Endothelial cell (in vitro differentiated cells): ENCODE measurements at regions not wholly inside any gene's neighbourhood (a gene's known extent, or its start where the extent isn't known, plus 50 kb on each side); places are given as distances from the start of the nearest gene placed in this dataset.

Experiments used
- DNase-seq: peaks from one replicate; pipeline ENCODE4 v3.0.0; 2021; ENCODE audit warnings: low spot score
- H3K27ac Mint-ChIP-seq: one replicate; pipeline ENCODE4 v1.8.0; 2021; ENCODE audit warnings: mixed read lengths, inconsistent platforms; ENCODE audit not compliant: unreplicated experiment
- H3K27me3 Mint-ChIP-seq: one replicate; pipeline ENCODE4 v1.8.0; 2021; ENCODE audit warnings: mild to moderate bottlenecking, moderate library complexity, mixed read lengths, inconsistent platforms; ENCODE audit not compliant: unreplicated experiment
- H3K36me3 Mint-ChIP-seq: one replicate; pipeline ENCODE4 v1.8.0; 2021; ENCODE audit warnings: mild to moderate bottlenecking, low read depth, mixed read lengths, inconsistent platforms; ENCODE audit not compliant: unreplicated experiment
- H3K4me1 Mint-ChIP-seq: one replicate; pipeline ENCODE4 v1.8.0; 2021; ENCODE audit warnings: mild to moderate bottlenecking, mixed read lengths, inconsistent platforms; ENCODE audit not compliant: unreplicated experiment
- H3K4me3 Mint-ChIP-seq: one replicate; pipeline ENCODE4 v1.8.0; 2021; ENCODE audit warnings: mild to moderate bottlenecking, mixed read lengths, inconsistent platforms; ENCODE audit not compliant: unreplicated experiment
- H3K9me3 Mint-ChIP-seq: one replicate; pipeline ENCODE4 v1.8.0; 2021; ENCODE audit warnings: mixed read lengths, inconsistent platforms; ENCODE audit not compliant: unreplicated experiment
- TF ChIP-seq, protein P1 (sequence below): fragments of 200-600 bp; sonication (generic); IDR thresholded peaks from one replicate; pipeline ENCODE4 v1.5.0; 2021; ENCODE audit warnings: antibody characterized with exemption; ENCODE audit not compliant: unreplicated experiment

DNA sequence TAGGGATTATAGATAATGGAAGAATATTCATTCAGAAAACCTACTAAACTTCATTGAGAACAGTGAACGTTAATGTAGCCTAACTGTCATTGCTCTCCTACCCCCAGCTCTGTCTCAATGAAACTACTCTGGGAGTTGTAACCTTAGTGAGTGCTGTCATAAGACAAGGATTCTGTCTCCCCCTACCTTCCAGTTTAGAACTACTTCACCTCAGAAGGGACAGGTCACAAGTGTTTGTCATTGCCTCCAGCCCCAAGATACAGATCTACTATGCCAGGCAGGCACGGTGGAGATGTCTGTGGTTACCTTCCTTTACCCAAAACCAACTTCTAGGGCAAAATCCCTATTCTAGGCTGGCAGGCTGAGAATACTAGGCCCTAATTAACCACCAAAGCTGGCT, 833.1 kb upstream of the SEL1L start:
- H3K4me3 Mint-ChIP-seq = no peak overlapping the region
- no peaks in the 10 kb centered on the region for H3K4me1 Mint-ChIP-seq
- H3K27ac Mint-ChIP-seq = no peak overlapping the region
- H3K36me3 Mint-ChIP-seq = no peaks in the 10 kb centered on the region
- H3K27me3 Mint-ChIP-seq = no peaks in the 10 kb centered on the region
- TF ChIP-seq, protein P1, sequence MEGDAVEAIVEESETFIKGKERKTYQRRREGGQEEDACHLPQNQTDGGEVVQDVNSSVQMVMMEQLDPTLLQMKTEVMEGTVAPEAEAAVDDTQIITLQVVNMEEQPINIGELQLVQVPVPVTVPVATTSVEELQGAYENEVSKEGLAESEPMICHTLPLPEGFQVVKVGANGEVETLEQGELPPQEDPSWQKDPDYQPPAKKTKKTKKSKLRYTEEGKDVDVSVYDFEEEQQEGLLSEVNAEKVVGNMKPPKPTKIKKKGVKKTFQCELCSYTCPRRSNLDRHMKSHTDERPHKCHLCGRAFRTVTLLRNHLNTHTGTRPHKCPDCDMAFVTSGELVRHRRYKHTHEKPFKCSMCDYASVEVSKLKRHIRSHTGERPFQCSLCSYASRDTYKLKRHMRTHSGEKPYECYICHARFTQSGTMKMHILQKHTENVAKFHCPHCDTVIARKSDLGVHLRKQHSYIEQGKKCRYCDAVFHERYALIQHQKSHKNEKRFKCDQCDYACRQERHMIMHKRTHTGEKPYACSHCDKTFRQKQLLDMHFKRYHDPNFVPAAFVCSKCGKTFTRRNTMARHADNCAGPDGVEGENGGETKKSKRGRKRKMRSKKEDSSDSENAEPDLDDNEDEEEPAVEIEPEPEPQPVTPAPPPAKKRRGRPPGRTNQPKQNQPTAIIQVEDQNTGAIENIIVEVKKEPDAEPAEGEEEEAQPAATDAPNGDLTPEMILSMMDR = no peak
- H3K9me3 Mint-ChIP-seq = peaks cover 7% of the 10 kb centered on the region
- no peak for DNase-seq

DNA sequence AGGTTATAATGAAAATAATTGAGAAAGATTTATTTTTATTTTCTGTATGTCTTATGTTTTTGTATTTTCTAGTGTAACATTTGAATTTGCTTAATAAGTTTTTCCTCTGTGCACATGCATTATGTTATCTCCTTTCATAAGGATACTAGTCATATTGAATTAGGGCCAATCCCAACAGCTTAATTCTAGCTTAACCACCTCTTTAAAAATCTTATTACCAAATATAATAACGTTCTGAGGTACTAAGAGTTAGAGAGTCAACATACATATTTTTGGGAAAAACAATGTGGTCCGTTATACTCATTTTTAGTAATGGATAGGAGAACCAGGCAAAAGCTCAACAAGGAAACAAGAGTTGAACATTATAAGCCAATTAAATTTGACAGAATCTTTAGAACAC, 845.6 kb upstream of the SEL1L start:
- H3K27ac Mint-ChIP-seq = no peak overlapping the region
- no peak overlapping the region for H3K4me3 Mint-ChIP-seq
- H3K27me3 Mint-ChIP-seq = no peaks in the 10 kb centered on the region
- H3K36me3 Mint-ChIP-seq = no peaks in the 10 kb centered on the region
- DNase-seq = no peak
- TF ChIP-seq, protein P1 = no peak
- peaks cover 4% of the 10 kb centered on the region for H3K9me3 Mint-ChIP-seq
- no peaks in the 10 kb centered on the region for H3K4me1 Mint-ChIP-seq

DNA sequence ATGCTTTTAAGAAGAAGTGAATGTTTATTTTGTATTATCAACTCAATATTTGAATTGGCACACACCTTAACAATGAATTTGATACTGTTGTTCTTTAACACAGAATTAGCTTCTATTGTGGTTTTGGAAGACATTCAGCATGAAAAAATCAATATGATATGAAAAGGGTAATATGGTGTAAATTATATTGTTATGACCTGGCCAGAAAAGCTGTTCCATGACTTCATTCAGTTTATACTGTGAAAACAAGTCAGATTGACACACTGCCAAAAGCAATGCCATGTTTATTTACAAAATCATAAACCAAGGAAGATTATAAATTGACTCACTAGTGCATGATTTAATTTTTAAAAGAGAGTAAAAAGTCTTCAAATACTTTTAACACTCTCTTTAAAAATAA, 851.4 kb upstream of the SEL1L start:
- H3K27ac Mint-ChIP-seq = no peak overlapping the region

DNA sequence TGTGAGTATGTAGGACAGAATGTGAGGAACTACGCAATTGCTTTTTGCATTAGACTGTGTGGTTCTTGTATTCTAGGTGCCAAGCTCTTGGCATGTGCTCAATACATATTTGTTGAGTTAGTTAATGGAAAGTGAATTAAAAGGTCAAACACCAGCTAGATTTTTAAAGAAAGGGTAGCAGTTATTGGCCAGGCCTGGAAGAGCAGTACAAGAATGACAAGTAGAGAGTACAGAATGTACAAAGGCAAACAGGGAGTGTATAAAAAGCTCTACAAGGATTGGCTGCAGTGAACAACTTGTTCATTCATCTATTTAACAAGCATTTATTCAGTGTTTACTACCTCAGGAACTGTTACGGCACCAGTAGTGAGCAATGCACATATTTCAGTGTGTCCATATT, 854.0 kb upstream of the SEL1L start:
- no peak for DNase-seq
- TF ChIP-seq, protein P1 = no peak
- Mint-ChIP-seq H3K27me3 (peaks cover 2% of the 10 kb centered on the region), H3K9me3 (peaks cover 17% of the 10 kb centered on the region), H3K27ac (no peak overlapping the region), H3K36me3 (no peaks in the 10 kb centered on the region), H3K4me1 (no peaks in the 10 kb centered on the region), H3K4me3 (no peak overlapping the region)

More for the DNA sequence above, 851.4 kb upstream of the SEL1L start:
- TF ChIP-seq, protein P1 = no peak
- Mint-ChIP-seq H3K4me1 (no peaks in the 10 kb centered on the region), H3K9me3 (peaks cover 17% of the 10 kb centered on the region), H3K27me3 (peaks cover 2% of the 10 kb centered on the region), H3K36me3 (no peaks in the 10 kb centered on the region), H3K4me3 (no peak overlapping the region)
- no peak for DNase-seq

DNA sequence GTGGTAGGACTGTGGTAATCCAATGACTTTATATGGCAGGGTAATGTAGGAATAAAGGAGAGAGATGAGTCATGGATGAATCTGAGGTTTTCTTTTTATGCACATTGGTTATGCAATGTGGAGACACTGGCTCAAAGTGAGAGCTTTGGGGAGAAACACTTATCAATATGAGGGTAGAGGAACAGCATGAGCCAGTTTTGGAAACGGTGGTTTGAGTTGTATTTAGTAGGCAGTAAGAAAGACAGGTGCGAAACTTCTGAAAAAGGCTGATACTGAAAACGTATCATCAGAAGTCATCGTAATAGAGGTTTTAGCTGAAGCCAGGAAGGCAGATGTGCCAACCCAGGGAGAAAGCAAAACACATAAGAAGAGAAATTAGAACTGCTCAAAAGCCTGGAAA, 854.8 kb upstream of the SEL1L start:
- DNase-seq = no peak
- no peaks in the 10 kb centered on the region for H3K4me1 Mint-ChIP-seq
- peaks cover 2% of the 10 kb centered on the region for H3K27me3 Mint-ChIP-seq
- TF ChIP-seq, protein P1 = no peak
- H3K4me3 Mint-ChIP-seq = no peak overlapping the region
- H3K27ac Mint-ChIP-seq = no peak overlapping the region
- peaks cover 17% of the 10 kb centered on the region for H3K9me3 Mint-ChIP-seq
- H3K36me3 Mint-ChIP-seq = no peaks in the 10 kb centered on the region
